Fibroblast of the conjunctiva (primary cell): ENCODE measurements at regions not wholly inside any gene's neighbourhood (a gene's known extent, or its start where the extent isn't known, plus 50 kb on each side); places are given as distances from the start of the nearest gene placed in this dataset.

Experiments
- DNase-seq: peaks from one replicate; pipeline ENCODE4 v3.0.0-alpha.2; 2010; ENCODE audit warnings: low read depth

GRCh38 chr5:143663872-143664271, 148.1 kb upstream of the HMHB1 start:
- DNase-seq, result no peak

GRCh38 chr5:143662020-143662419, 149.9 kb upstream of the HMHB1 start:
- no peak for DNase-seq

- DNase-seq, result no peak
Observed at GRCh38 chr5:143660625-143661024, 151.3 kb upstream of the HMHB1 start.

DNA sequence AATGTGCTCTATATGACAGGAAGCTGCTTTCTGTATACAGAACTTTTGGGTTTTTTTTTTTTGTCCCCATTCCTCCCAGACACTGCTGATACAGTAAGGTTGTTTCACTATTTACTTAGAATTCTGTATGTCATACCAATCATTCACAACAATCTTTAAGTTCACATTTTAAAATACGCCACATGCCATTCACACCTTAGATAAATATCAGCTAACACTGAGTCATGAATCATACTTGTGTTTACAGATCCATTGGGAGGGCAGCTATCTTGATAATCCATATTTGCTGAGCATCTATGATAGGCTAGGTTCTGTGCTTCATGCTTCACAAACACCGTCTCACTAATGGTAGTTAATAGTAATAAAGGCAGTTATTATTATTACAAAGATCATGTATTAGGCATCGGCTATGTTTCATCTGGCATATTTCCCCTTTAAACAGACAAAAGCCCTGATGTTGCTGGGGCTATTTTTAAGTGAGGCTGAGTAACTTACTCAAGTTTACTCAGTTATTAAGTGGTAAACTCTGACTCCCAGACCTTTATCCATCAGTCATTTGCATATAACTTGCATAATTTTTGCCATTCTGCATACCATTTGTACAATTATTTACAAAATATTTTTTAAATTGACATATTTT, 152.2 kb upstream of the HMHB1 start:
- no peak for DNase-seq

- no peak for DNase-seq
Observed at GRCh38 chr5:143658956-143659355, 153.0 kb upstream of the HMHB1 start.

GRCh38 chr5:143657647-143658285, 154.2 kb upstream of the HMHB1 start:
- DNase-seq, result no peak

DNA sequence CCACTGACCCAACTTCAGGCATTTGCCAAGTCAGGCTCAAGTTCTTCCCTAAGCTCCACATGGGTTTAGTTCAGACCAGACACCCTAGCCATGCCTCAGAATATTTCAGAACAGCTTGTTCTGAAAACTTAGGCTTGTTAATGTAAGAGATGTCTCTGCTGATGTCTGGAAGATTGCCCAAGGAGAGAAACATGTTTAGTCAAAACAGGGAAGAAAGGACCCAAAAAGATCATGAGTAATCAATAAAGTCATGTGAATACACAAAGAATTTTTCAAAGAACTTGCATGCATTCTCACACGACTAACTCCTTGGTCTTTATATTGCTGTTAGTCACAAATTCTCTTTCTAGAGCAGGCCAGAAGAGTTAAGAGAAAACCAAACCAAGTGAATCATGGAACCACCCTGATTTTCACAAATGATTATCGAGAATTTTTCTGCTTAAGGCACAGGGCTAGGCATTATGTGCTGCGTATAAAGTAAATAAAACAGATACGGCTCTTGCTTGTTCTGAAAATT, 158.1 kb upstream of the HMHB1 start:
- no peak for DNase-seq

DNA sequence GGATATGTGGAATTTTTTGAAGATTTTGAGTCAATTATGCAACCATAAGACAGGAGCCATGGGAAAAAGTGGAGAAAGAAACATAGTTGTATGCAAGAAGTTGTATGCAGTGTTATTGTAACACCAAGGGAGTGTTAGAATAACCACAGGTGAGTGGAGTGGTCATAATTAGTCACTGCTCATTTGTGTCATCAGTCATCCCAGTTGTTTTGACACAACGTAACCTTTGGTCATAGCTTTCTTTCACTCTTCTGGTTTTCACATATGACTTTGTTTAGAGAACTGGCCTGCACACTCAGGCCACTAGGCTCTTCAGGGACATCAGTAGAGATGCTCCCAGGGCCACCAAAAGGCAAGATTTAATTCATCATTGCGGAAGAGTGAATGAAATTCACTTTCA, 158.7 kb upstream of the HMHB1 start:
- no peak for DNase-seq

- no peak for DNase-seq
Observed at GRCh38 chr5:143652108-143652700, 159.8 kb upstream of the HMHB1 start.

- peak; percentile 37 for DNase-seq
Observed at GRCh38 chr5:143649937-143650621, 161.9 kb upstream of the HMHB1 start.

GRCh38 chr5:143648696-143649095, 163.3 kb upstream of the HMHB1 start:
- DNase-seq, result no peak

GRCh38 chr5:143646961-143647360, 165.0 kb upstream of the HMHB1 start:
- DNase-seq, result no peak

- no peak for DNase-seq
Observed at GRCh38 chr5:143645356-143645755, 166.6 kb upstream of the HMHB1 start.

DNA sequence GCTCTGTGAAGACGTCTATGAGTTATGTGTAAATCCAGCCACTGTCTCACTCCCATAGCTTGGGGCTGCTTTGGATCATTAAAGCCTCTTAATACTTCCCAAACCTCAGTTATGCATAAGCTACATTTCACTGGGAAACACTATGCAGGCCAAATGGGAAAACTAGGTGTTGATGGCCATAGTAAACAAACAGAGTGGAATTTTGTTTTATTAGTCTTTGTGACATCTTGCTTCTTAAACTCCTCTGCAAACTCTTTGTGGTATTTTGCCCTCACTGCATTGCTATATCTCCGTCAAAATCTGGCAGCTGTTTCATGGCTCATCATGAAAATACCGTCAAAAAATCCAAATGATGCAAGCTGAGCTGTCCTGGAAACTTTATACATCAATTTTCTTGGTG, 167.2 kb upstream of the HMHB1 start:
- no peak for DNase-seq

DNA sequence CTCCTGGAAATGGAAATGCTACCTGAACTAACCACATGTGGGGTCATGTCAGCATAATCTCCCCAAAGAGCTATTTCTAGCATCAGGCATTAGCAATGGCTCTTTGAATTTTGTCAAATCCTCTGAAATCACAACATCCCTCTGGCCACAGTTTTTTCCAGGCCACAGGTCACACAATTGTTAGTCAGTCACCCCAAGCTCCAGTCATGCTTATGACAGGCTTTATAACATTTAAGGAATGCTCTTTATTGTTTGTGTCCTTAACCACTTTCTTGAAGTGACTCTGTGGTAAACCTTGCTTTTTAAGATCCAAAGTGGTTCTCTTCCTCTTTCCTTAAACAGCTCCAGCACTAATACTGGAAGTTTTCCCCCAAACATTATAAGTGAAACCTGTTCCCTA, 169.2 kb upstream of the HMHB1 start:
- DNase-seq, result no peak

- DNase-seq, result no peak
Observed at GRCh38 chr5:143641549-143642355, 170.2 kb upstream of the HMHB1 start.

DNA sequence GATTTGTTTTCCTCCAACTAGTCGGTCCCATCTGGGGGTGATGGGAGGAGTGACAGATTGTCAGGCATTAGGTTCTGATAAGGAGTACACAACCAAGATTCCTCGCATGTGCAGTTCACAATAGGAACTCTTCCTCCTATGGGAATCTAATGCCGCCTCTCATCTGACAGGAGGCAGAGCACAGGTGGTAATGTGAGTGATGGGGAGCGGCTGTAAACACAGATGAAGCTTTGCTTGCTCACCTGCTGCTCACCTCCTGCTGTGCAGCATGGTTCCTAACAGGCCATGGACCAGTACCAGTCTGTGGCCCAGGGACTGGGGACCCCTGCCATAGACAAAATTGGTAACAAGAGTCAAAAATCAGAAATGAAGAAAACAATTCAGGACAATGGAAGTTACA, 173.3 kb upstream of the HMHB1 start:
- DNase-seq, result no peak

GRCh38 chr5:143636931-143637528, 174.9 kb upstream of the HMHB1 start:
- DNase-seq, result no peak

DNA sequence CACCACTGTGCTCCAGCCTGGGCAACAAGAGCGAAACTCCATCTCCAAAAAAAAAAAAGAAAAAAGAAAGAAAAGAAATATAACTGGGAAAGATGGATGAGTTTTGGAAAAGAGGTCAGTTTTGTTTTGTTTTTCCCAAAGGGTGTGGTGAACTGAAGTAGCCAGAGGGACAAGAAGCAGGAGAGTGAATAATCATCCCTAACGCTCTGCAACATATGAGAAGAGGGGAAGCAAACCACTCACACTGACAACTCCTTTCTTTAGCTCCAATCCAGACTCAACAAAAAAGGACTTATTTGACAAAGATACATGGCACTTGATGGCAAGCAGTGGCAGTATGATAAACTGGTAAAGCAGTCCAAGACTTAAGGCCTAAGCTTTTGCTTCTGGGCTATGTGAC, 176.1 kb upstream of the HMHB1 start:
- DNase-seq, result no peak

GRCh38 chr5:143635146-143635752, 176.7 kb upstream of the HMHB1 start:
- DNase-seq, result no peak

- DNase-seq, result no peak
Observed at GRCh38 chr5:143634689-143635088, 177.3 kb upstream of the HMHB1 start.
